ENCODE measurements at regions not wholly inside any gene's neighbourhood (a gene's known extent, or its start where the extent isn't known, plus 50 kb on each side); places are given as distances from the start of the nearest gene placed in this dataset.

DNA sequence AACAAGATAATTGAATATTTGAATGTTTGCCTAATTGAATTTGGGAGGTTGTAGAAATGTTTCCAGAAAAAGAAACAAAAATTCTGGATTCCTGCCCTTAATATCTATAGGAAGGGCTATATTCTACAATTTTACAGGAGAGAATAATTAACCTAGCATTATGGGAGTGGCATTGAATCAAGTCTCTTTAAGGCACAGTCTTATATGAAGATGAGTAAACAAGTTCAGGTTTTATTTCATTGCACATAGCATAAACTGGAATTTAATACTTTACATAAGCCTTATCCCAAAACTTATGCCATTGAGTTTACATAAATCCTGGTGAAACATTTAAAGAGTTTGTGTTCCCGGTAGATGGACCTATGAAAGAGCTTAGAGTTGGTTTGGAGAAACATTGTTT lies 138.1 kb upstream of the ADAMTSL1 start:
- H3K9me3 Mint-ChIP-seq, result no peaks in the 10 kb centered on the region
- intact Hi-C loops (cut with micrococcal nuclease), result no loop called here
- no peaks in the 10 kb centered on the region for H3K36me3 Mint-ChIP-seq (ENCODE audit: low read depth)
- H3K4me3 Mint-ChIP-seq, result no peak overlapping the region
- no peak overlapping the region for H3K27ac Mint-ChIP-seq
- H3K4me1 Mint-ChIP-seq, result no peaks in the 10 kb centered on the region
- no peaks in the 10 kb centered on the region for H3K27me3 Mint-ChIP-seq
- no peak for DNase-seq

GRCh38 chr9:18338042-18338441 lies 135.9 kb upstream of the ADAMTSL1 start:
- Mint-ChIP-seq H3K9me3 (no peaks in the 10 kb centered on the region), H3K27me3 (no peaks in the 10 kb centered on the region), H3K27ac (no peak overlapping the region), H3K4me1 (no peaks in the 10 kb centered on the region), H3K4me3 (no peak overlapping the region), H3K36me3 (ENCODE audit: low read depth) (no peaks in the 10 kb centered on the region)
- no peak for DNase-seq
- intact Hi-C loops (cut with micrococcal nuclease), result no loop called here

- Mint-ChIP-seq H3K9me3 (no peaks in the 10 kb centered on the region), H3K27me3 (no peaks in the 10 kb centered on the region), H3K27ac (no peak overlapping the region), H3K4me1 (no peaks in the 10 kb centered on the region), H3K4me3 (no peak overlapping the region), H3K36me3 (ENCODE audit: low read depth) (no peaks in the 10 kb centered on the region)
- DNase-seq, result no peak
- intact Hi-C loops (cut with micrococcal nuclease), result no loop called here
Measured at GRCh38 chr9:18343784-18344183, 130.2 kb upstream of the ADAMTSL1 start.

DNA sequence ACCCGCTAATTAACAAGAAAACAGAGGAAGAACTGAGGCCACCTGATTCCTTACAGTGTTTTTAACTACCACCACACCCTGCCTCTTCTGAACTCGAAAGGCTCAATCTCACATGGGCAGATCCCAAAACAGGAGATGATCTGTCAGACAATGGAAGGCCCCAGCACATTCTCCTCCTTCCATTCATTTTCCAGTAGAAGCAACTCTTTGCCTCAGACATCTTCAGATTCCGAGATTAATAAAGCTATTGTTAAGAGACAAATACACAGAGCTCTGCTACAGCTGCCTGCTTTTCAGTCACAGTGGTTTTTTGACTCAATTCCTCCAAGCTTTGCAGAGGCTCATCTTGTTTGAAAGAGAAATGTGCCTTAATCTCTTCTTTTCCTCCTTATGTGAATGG lies 127.2 kb upstream of the ADAMTSL1 start:
- H3K36me3 Mint-ChIP-seq (ENCODE audit: low read depth), result no peaks in the 10 kb centered on the region
- no peaks in the 10 kb centered on the region for H3K9me3 Mint-ChIP-seq
- no peak overlapping the region for H3K27ac Mint-ChIP-seq
- no peaks in the 10 kb centered on the region for H3K27me3 Mint-ChIP-seq
- intact Hi-C loops (cut with micrococcal nuclease), result no loop called here
- H3K4me3 Mint-ChIP-seq, result no peak overlapping the region
- no peak for DNase-seq
- H3K4me1 Mint-ChIP-seq, result no peaks in the 10 kb centered on the region

DNA sequence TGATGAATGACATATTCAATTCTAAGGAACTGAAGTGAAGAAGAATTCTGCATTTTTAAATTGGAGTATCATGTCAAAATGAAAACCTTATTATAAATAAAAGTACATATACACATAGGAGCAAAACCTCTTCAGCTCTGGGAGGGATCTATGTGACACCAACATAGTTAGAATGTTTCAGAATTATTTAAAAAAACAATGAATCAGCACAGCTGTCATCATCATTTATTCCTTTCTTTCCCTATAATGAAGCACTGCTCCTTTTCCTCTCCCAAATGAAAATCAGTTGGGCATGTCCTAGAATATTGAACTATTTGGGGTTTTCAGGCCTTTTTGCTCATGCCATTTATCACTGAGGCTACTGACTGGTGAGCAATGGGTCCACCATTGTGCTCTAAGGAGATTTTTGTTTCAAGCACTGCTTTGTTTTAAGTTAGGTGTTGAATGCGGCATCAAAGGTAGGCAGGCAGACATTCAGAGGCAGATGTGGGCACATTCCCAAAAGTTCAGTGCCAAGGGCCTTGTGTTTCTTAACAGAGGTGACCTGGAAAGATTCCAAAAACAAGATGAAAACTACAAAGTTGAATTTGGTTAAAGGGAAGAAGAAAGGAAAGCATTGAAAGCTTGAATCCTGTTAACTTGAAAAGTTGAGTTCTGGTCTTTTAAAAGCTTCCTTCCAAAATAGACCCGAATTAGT lies 126.4 kb upstream of the ADAMTSL1 start:
- no peak overlapping the region for H3K27ac Mint-ChIP-seq
- intact Hi-C loops (cut with micrococcal nuclease), result no loop called here
- no peaks in the 10 kb centered on the region for H3K9me3 Mint-ChIP-seq
- H3K4me1 Mint-ChIP-seq, result no peaks in the 10 kb centered on the region
- no peak for DNase-seq
- H3K36me3 Mint-ChIP-seq (ENCODE audit: low read depth), result no peaks in the 10 kb centered on the region
- no peak overlapping the region for H3K4me3 Mint-ChIP-seq
- no peaks in the 10 kb centered on the region for H3K27me3 Mint-ChIP-seq

GRCh38 chr9:18348083-18348475 lies 125.9 kb upstream of the ADAMTSL1 start:
- Mint-ChIP-seq H3K9me3 (no peaks in the 10 kb centered on the region), H3K27me3 (no peaks in the 10 kb centered on the region), H3K27ac (no peak overlapping the region), H3K36me3 (ENCODE audit: low read depth) (no peaks in the 10 kb centered on the region), H3K4me3 (no peak overlapping the region), H3K4me1 (no peaks in the 10 kb centered on the region)
- intact Hi-C loops (cut with micrococcal nuclease), result no loop called here
- no peak for DNase-seq

DNA sequence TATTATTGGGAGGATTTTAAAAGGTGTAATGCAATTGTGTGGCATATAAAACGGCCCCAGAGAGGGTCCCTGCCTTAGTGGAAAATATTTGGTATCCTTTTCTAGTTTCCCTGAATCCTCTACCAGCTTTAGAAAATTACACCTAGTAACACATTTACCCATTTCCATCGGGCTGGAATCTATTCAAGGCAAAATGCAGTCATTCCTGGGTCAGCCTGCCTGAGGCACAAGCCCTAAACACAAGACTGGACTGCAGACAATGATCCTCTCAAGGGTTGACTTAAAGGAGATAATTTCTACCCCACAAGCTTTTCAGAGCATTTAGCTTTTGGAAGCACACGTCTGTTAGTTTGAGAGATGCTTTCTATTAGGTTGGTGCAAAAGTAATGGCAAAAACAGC lies 124.4 kb upstream of the ADAMTSL1 start:
- Mint-ChIP-seq H3K27me3 (no peaks in the 10 kb centered on the region), H3K4me3 (no peak overlapping the region), H3K4me1 (no peaks in the 10 kb centered on the region), H3K9me3 (no peaks in the 10 kb centered on the region), H3K27ac (no peak overlapping the region), H3K36me3 (ENCODE audit: low read depth) (no peaks in the 10 kb centered on the region)
- no peak for DNase-seq
- intact Hi-C loops (cut with micrococcal nuclease), result no loop called here

GRCh38 chr9:18350036-18350435 lies 123.9 kb upstream of the ADAMTSL1 start:
- H3K9me3 Mint-ChIP-seq, result no peaks in the 10 kb centered on the region
- no peak for DNase-seq
- no peaks in the 10 kb centered on the region for H3K36me3 Mint-ChIP-seq (ENCODE audit: low read depth)
- H3K27me3 Mint-ChIP-seq, result no peaks in the 10 kb centered on the region
- intact Hi-C loops (cut with micrococcal nuclease), result no loop called here
- H3K4me1 Mint-ChIP-seq, result no peaks in the 10 kb centered on the region
- no peak overlapping the region for H3K4me3 Mint-ChIP-seq
- no peak overlapping the region for H3K27ac Mint-ChIP-seq

DNA sequence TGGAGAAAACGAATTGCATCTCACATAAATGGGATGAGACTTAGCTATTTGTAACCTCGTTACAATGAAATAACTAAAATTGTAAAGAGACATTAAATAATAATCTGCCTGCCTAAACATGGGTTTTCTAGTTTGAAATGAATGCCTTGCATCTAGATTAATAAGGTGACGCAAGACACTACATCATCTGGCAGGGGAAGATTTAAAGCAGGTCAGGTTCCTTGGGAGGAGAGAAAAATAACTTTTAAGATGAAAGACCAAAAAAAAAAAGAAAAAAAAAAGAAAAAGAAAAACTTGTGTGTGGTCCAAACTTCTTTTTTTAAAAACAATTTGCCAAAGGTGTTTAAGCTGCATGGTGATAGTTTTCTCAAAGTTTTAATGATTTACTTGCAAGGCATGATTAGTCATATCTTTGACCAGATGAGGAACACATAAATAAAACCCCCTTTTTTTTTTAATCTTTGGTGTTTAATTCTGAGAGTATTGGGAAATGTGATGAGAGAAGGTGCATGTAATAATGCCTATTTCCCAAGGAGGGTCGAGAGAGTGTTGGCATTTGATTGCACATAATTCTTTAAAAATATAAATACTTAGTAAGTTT lies 122.9 kb upstream of the ADAMTSL1 start:
- H3K4me3 Mint-ChIP-seq, result no peak overlapping the region
- intact Hi-C loops (cut with micrococcal nuclease), result no loop called here
- no peaks in the 10 kb centered on the region for H3K4me1 Mint-ChIP-seq
- no peaks in the 10 kb centered on the region for H3K27me3 Mint-ChIP-seq
- no peaks in the 10 kb centered on the region for H3K36me3 Mint-ChIP-seq (ENCODE audit: low read depth)
- no peaks in the 10 kb centered on the region for H3K9me3 Mint-ChIP-seq
- H3K27ac Mint-ChIP-seq, result no peak overlapping the region
- no peak for DNase-seq

DNA sequence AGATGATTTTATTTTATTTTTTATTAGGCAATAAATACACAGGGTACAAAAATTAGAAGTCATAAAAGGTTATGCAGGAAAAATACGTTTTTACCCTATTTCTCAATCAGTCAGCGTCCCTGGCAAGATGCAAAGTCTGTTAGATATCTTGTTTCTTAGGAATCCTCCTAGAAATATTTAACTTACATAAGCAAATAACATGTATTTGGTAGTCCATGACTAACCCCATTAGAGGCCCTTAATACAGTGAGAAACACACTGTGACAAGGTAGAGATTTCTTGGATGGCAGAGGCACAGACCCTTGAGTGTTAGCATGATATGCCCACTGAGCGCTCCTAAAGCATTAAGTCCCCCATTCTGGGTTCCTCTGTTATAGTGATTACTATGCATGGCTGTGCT lies 121.2 kb upstream of the ADAMTSL1 start:
- DNase-seq, result no peak
- no peaks in the 10 kb centered on the region for H3K9me3 Mint-ChIP-seq

DNA sequence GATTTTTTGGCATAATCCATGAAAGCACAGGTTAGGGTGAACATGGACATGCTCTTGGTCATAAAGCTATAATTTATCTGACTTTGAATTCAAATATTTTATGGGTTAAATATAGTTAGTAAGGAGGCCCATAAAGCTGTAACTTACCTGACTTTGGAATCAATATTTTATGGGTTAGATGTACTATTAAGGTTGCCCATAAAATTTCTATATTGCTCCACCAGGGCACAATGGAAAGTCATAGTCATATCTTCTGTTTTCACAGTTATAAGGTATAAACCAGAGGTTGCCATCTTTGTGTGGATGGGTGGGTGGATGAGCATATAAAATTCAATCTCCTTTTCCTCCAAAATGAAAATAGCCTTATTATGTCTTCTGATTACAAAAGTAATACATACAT lies 120.5 kb upstream of the ADAMTSL1 start:
- Mint-ChIP-seq H3K36me3 (ENCODE audit: low read depth) (no peaks in the 10 kb centered on the region), H3K4me1 (no peaks in the 10 kb centered on the region), H3K9me3 (no peaks in the 10 kb centered on the region), H3K27me3 (no peaks in the 10 kb centered on the region), H3K4me3 (no peak overlapping the region), H3K27ac (no peak overlapping the region)
- intact Hi-C loops (cut with micrococcal nuclease), result no loop called here
- no peak for DNase-seq

More for the DNA sequence above, 121.2 kb upstream of the ADAMTSL1 start:
- intact Hi-C loops (cut with micrococcal nuclease), result no loop called here
- Mint-ChIP-seq H3K36me3 (ENCODE audit: low read depth) (no peaks in the 10 kb centered on the region), H3K4me1 (no peaks in the 10 kb centered on the region), H3K27me3 (no peaks in the 10 kb centered on the region), H3K27ac (no peak overlapping the region), H3K4me3 (no peak overlapping the region)

DNA sequence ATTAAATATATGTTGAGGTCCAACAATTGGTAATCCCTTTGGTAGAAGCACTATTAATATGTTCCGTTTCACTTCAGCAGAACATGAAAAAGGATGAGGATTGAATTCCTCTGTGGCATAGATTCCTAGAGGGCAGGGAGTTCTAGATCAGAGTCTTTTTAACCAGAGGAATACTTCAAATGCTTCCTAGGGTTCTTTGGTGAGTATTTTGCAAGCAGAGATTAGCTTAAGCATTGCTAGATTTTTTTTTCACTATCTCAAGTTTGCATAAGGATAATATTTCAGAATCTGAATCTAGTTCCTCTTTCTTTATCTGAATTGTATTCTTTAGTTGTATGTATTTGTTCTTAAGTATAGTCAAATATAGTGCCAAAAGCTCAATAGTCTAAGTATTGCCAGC lies 116.6 kb upstream of the ADAMTSL1 start:
- intact Hi-C loops (cut with micrococcal nuclease), result no loop called here
- Mint-ChIP-seq H3K4me3 (no peak overlapping the region), H3K27ac (no peak overlapping the region), H3K36me3 (ENCODE audit: low read depth) (no peaks in the 10 kb centered on the region), H3K27me3 (no peaks in the 10 kb centered on the region), H3K9me3 (no peaks in the 10 kb centered on the region), H3K4me1 (no peaks in the 10 kb centered on the region)
- DNase-seq, result no peak

DNA sequence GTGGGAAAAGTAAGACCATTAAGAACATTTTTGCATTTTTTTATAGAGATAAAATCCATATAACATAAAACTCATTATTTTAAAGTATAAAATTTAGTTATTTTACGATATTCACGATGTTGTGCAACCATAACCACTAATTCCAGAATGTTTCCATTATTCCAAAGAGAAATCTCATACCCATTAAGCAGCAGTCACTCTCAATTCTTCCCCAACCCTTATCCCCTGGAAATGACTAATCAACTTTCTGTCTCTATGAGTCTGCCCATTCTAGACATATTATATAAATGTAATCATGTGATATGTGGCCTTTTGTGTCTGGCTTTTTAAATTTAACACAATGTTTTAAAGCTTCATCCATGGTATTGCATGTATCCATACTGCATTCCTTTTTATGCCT lies 115.6 kb upstream of the ADAMTSL1 start:
- H3K27me3 Mint-ChIP-seq, result no peaks in the 10 kb centered on the region
- intact Hi-C loops (cut with micrococcal nuclease), result no loop called here
- H3K4me1 Mint-ChIP-seq, result no peaks in the 10 kb centered on the region
- H3K4me3 Mint-ChIP-seq, result no peak overlapping the region
- no peaks in the 10 kb centered on the region for H3K36me3 Mint-ChIP-seq (ENCODE audit: low read depth)
- H3K9me3 Mint-ChIP-seq, result no peaks in the 10 kb centered on the region
- DNase-seq, result no peak
- H3K27ac Mint-ChIP-seq, result no peak overlapping the region

GRCh38 chr9:18359335-18359734 lies 114.6 kb upstream of the ADAMTSL1 start:
- H3K4me1 Mint-ChIP-seq, result no peaks in the 10 kb centered on the region
- no peak for DNase-seq
- H3K9me3 Mint-ChIP-seq, result no peaks in the 10 kb centered on the region
- no peak overlapping the region for H3K4me3 Mint-ChIP-seq
- no peaks in the 10 kb centered on the region for H3K27me3 Mint-ChIP-seq
- intact Hi-C loops (cut with micrococcal nuclease), result no loop called here
- no peak overlapping the region for H3K27ac Mint-ChIP-seq
- no peaks in the 10 kb centered on the region for H3K36me3 Mint-ChIP-seq (ENCODE audit: low read depth)

DNA sequence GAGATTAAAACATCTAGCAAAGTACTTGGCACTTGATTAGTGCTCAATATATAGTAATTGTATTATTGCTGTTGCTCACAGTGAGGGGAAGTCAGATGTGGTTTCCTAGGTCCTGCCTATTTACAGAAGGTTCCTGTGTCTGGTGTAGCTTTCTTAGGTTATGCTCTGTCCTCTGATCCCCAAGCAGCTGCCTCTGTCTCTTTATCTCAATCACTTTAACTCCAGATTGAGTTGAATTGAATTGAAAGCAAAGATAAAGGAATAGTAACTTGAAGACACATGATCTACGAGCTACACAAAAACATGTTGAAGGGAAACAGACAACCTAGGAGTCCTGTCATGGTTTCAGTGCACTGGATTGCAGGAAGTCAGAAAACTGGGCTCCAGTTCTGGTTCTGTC lies 113.9 kb upstream of the ADAMTSL1 start:
- Mint-ChIP-seq H3K4me1 (no peaks in the 10 kb centered on the region), H3K9me3 (no peaks in the 10 kb centered on the region), H3K4me3 (no peak overlapping the region), H3K27me3 (no peaks in the 10 kb centered on the region), H3K36me3 (ENCODE audit: low read depth) (no peaks in the 10 kb centered on the region), H3K27ac (no peak overlapping the region)
- no peak for DNase-seq
- intact Hi-C loops (cut with micrococcal nuclease), result no loop called here
